Activated CD4-positive, alpha-beta memory T cell treated with anti-CD3 and anti-CD28 coated beads for 36 hours (primary cell): ENCODE measurements at regions not wholly inside any gene's neighbourhood (a gene's known extent, or its start where the extent isn't known, plus 50 kb on each side); places are given as distances from the start of the nearest gene placed in this dataset.

Source experiments
- CTCF ChIA-PET: fragments of 350-600 bp; sonication (Branson Sonifier 250); formaldehyde crosslinking; loops from one replicate; lab custom pipeline; 2021; ENCODE audit warnings: antibody characterized with exemption, inconsistent platforms; lab: Charles Lee
- POLR2A ChIA-PET: fragments of 350-600 bp; sonication (Branson Sonifier 250); formaldehyde crosslinking; loops from one replicate; lab custom pipeline; 2021; ENCODE audit warnings: antibody characterized with exemption; lab: Charles Lee
- DNase-seq: peaks from one replicate; pipeline ENCODE4 v3.0.0-alpha.2; 2020
- H3K27ac Mint-ChIP-seq: one replicate; pipeline ENCODE4 v1.8.0; 2021; ENCODE audit warnings: mixed read lengths
- H3K27me3 Mint-ChIP-seq: one replicate; pipeline ENCODE4 v1.8.0; 2021; ENCODE audit warnings: mixed read lengths
- H3K36me3 Mint-ChIP-seq: one replicate; pipeline ENCODE4 v1.8.0; 2021; ENCODE audit warnings: mixed read lengths
- H3K4me1 Mint-ChIP-seq: one replicate; pipeline ENCODE4 v1.8.0; 2021; ENCODE audit warnings: low read depth, mixed read lengths
- H3K4me3 Mint-ChIP-seq: one replicate; pipeline ENCODE4 v1.8.0; 2021; ENCODE audit warnings: mild to moderate bottlenecking, mixed read lengths
- H3K9me3 Mint-ChIP-seq: one replicate; pipeline ENCODE4 v1.8.0; 2021; ENCODE audit warnings: mixed read lengths
- intact Hi-C: fragments of 100-400 bp; cut with micrococcal nuclease; formaldehyde crosslinking; loops from one replicate; pipeline ENCODE4 v1.15.1; 2023

DNA sequence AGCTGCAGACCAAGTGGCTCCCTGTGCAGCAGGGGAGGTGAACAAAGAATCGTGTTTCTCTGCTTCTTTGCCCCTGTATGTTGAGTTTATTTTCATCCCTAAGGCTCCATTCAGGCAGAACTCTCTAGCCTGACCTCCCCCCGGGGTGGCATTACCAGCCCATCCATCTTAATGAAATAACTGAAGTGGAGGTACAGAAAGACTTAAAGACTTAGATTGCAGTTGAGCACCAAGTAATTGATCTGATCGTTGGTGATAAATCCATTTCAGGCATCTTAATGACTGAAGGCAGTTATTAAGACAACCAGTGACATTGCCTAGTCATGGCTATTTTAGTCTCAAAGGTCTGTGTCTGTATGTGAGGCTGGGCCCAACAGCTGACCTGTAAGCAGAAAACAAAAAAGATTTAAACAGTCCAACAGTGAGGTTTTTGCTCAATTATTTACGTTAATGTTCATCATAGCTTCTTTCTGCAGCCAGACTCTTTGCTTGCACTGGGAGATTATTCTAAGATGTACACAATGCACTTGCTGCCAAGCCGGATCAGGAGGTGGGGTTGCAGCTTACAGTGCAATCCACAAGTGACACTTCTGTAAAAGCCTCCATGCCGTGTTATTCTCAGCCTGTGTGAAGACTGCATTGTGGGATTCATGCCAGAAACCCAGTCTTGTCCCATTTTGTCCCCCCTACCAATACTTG is 363.0 kb upstream of the DUSP10 start:
- Mint-ChIP-seq H3K27me3 (no peaks in the 10 kb centered on the region), H3K36me3 (no peaks in the 10 kb centered on the region), H3K27ac (no peak overlapping the region), H3K9me3 (no peaks in the 10 kb centered on the region), H3K4me1 (no peaks in the 10 kb centered on the region), H3K4me3 (no peak overlapping the region)
- intact Hi-C loops, result no loop called here
- ChIA-PET POLR2A (no interaction called here), CTCF (interaction anchor here (1.5 to 2.7 kb wide), 2 partner anchors 9 to 15 kb away, joined by 3 to 20 read pairs; no protein-coding TSS in a partner anchor)
- no peak for DNase-seq

DNA sequence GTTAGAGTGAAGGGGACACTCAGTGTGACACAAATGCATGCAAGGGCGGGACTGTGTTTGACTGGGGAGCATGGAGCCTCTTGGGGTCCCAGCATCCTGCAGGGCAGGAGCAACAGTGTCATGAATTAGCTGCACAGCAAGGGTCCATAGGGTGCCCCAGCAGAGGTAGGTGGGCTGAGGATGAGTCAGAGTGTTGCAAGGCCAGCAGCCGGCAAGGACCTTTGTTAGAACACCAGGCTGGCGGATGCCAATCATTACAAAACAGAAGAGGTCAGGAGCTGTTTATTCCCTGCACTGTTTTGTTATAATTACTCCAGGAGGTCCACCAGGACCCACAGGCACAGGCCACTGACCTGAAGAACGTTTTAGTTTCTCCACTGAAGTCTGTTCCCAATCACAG is 362.2 kb upstream of the DUSP10 start:
- ChIA-PET CTCF (no interaction called here), POLR2A (no interaction called here)
- Mint-ChIP-seq H3K27ac (no peak overlapping the region), H3K4me3 (no peak overlapping the region), H3K27me3 (no peaks in the 10 kb centered on the region), H3K4me1 (no peaks in the 10 kb centered on the region), H3K9me3 (no peaks in the 10 kb centered on the region), H3K36me3 (no peaks in the 10 kb centered on the region)
- intact Hi-C loops, result no loop called here
- no peak for DNase-seq

GRCh38 chr1:222099746-222100145 is 357.9 kb upstream of the DUSP10 start:
- H3K9me3 Mint-ChIP-seq, result no peaks in the 10 kb centered on the region
- POLR2A ChIA-PET, result interaction anchor here (1.5 kb wide), 1 partner anchor 11 kb away, joined by 4 read pairs; no protein-coding TSS in a partner anchor
- no peaks in the 10 kb centered on the region for H3K36me3 Mint-ChIP-seq
- intact Hi-C loops, result no loop called here
- no peak overlapping the region for H3K4me3 Mint-ChIP-seq
- H3K27ac Mint-ChIP-seq, result no peak overlapping the region
- CTCF ChIA-PET, result interaction anchor here (1.1 to 7.6 kb wide), 2 partner anchors 90 to 354 kb away, joined by 3 to 100 read pairs; no protein-coding TSS in a partner anchor
- H3K4me1 Mint-ChIP-seq, result no peaks in the 10 kb centered on the region
- H3K27me3 Mint-ChIP-seq, result no peaks in the 10 kb centered on the region
- DNase-seq, result no peak

DNA sequence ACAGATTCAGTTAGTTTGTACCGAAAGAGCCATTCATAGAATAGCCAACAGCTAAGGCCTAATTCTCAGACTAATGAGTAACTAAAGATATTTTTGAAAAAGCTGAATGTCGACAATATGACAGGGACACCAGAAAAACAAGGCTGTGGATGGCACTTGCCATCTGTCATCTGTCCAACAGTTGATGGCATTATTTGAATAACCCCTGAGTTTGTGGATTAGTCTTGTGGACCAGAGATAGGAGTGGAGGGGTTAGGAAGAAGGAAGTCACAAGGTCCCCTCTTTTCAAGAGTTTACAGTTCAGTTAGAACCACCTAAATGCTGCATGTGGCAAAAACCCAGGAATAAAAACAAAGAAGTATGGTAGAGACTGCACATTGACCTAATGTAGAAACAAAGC is 356.5 kb upstream of the DUSP10 start:
- Mint-ChIP-seq H3K4me1 (no peaks in the 10 kb centered on the region), H3K27ac (no peak overlapping the region), H3K36me3 (no peaks in the 10 kb centered on the region), H3K4me3 (no peak overlapping the region), H3K27me3 (no peaks in the 10 kb centered on the region), H3K9me3 (no peaks in the 10 kb centered on the region)
- CTCF ChIA-PET, result interaction anchor here (1.1 to 7.6 kb wide), 2 partner anchors 356 to 575 kb away, joined by 3 to 100 read pairs; no protein-coding TSS in a partner anchor
- intact Hi-C loops, result no loop called here
- no peak for DNase-seq
- POLR2A ChIA-PET, result no interaction called here

GRCh38 chr1:222097588-222097987 is 355.7 kb upstream of the DUSP10 start:
- H3K27ac Mint-ChIP-seq, result no peak overlapping the region

GRCh38 chr1:222096883-222097282 is 355.0 kb upstream of the DUSP10 start:
- CTCF ChIA-PET, result interaction anchor here (1.4 to 7.6 kb wide), 5 partner anchors 9 to 357 kb away, joined by 5 to 100 read pairs (median 5); no protein-coding TSS in a partner anchor
- no peaks in the 10 kb centered on the region for H3K27me3 Mint-ChIP-seq

More at GRCh38 chr1:222097588-222097987, 355.7 kb upstream of the DUSP10 start:
- Mint-ChIP-seq H3K9me3 (no peaks in the 10 kb centered on the region), H3K27me3 (no peaks in the 10 kb centered on the region), H3K4me1 (no peaks in the 10 kb centered on the region), H3K4me3 (no peak overlapping the region), H3K36me3 (no peaks in the 10 kb centered on the region)
- intact Hi-C loops, result no loop called here
- DNase-seq, result no peak
- CTCF ChIA-PET, result interaction anchor here (2.1 to 7.6 kb wide), 3 partner anchors 8 to 357 kb away, joined by 5 to 100 read pairs (median 20); no protein-coding TSS in a partner anchor
- POLR2A ChIA-PET, result no interaction called here

GRCh38 chr1:222096476-222096772 is 354.5 kb upstream of the DUSP10 start:
- ChIA-PET POLR2A (no interaction called here), CTCF (interaction anchor here (0.8 to 7.6 kb wide), 11 partner anchors 9 to 368 kb away, joined by 3 to 100 read pairs (median 4); no protein-coding TSS in a partner anchor)
- DNase-seq, result no peak
- no peaks in the 10 kb centered on the region for H3K9me3 Mint-ChIP-seq
- no peaks in the 10 kb centered on the region for H3K27me3 Mint-ChIP-seq
- no peaks in the 10 kb centered on the region for H3K4me1 Mint-ChIP-seq
- intact Hi-C loops, result loop anchor here (1.0 kb wide), 1 partner anchor 359 kb away; no protein-coding TSS in a partner anchor
- no peak overlapping the region for H3K27ac Mint-ChIP-seq
- H3K4me3 Mint-ChIP-seq, result no peak overlapping the region
- H3K36me3 Mint-ChIP-seq, result no peaks in the 10 kb centered on the region

More at GRCh38 chr1:222096883-222097282, 355.0 kb upstream of the DUSP10 start:
- no peak overlapping the region for H3K27ac Mint-ChIP-seq
- no peaks in the 10 kb centered on the region for H3K9me3 Mint-ChIP-seq
- DNase-seq, result no peak
- H3K36me3 Mint-ChIP-seq, result no peaks in the 10 kb centered on the region
- intact Hi-C loops, result loop anchor here (1.0 kb wide), 1 partner anchor 358 kb away; no protein-coding TSS in a partner anchor
- no peak overlapping the region for H3K4me3 Mint-ChIP-seq
- no peaks in the 10 kb centered on the region for H3K4me1 Mint-ChIP-seq
- POLR2A ChIA-PET, result no interaction called here

DNA sequence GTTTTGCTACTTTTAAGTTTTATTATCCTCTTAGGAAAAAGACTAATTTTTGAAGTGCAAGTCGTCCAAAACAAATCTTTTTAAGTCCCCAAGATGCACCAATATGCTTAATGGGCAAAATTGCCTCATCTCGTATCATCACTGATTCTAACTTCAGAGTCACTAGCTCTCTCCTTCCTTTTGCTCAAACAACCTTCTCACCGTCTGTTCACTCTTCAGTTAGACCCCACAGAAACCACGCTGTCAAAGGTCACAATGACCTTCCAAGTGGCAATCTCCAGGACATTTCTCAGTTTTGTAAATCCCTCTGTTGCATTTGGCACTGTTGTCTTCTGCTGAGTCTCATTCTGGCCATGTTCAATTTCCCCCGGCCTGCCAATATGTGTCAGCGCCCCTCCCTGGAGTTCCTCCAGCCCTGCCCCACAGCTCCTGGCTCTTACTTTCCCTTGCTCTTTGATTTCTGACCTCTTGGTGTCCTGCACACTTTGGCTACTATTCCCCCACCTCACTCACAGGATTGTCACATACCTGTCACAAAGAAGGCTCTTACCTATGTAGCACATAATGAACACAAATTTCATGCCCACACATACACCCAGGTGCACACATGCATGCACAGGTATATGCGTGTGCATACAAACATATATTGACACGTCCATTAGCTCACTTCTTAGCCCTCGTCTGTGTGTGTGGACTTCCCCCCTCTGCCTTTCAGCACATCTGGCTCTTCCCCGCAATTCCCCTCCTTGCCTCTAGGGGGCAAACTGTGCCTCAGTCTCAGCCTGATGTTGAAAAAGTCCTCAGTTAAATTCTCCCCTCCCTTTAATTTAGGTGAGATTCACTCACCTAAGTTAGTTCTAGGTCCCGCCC is 354.0 kb upstream of the DUSP10 start:
- peak; percentile 69 for DNase-seq
- Mint-ChIP-seq H3K4me1 (no peaks in the 10 kb centered on the region), H3K4me3 (no peak overlapping the region), H3K9me3 (no peaks in the 10 kb centered on the region), H3K27me3 (no peaks in the 10 kb centered on the region), H3K27ac (no peak overlapping the region), H3K36me3 (no peaks in the 10 kb centered on the region)
- CTCF ChIA-PET, result interaction anchor here (0.8 to 7.6 kb wide), 20 partner anchors 10 to 617 kb away, joined by 3 to 100 read pairs (median 4); no protein-coding TSS in a partner anchor
- POLR2A ChIA-PET, result no interaction called here
- intact Hi-C loops, result loop anchor here (1.0 kb wide), 1 partner anchor 359 kb away; no protein-coding TSS in a partner anchor

- no peaks in the 10 kb centered on the region for H3K9me3 Mint-ChIP-seq
- H3K27me3 Mint-ChIP-seq, result no peaks in the 10 kb centered on the region
- ChIA-PET CTCF (interaction anchor here (7.6 kb wide), 1 partner anchor 361 kb away, joined by 100 read pairs; no protein-coding TSS in a partner anchor), POLR2A (no interaction called here)
- no peak overlapping the region for H3K27ac Mint-ChIP-seq
- intact Hi-C loops, result no loop called here
- no peak overlapping the region for H3K4me3 Mint-ChIP-seq
- no peaks in the 10 kb centered on the region for H3K36me3 Mint-ChIP-seq
- no peak for DNase-seq
- no peaks in the 10 kb centered on the region for H3K4me1 Mint-ChIP-seq
Observed at GRCh38 chr1:222093518-222093917, 351.6 kb upstream of the DUSP10 start.

GRCh38 chr1:222090103-222090502 is 348.2 kb upstream of the DUSP10 start:
- Mint-ChIP-seq H3K4me1 (no peaks in the 10 kb centered on the region), H3K36me3 (no peaks in the 10 kb centered on the region), H3K9me3 (no peaks in the 10 kb centered on the region), H3K27me3 (peaks cover 11% of the 10 kb centered on the region), H3K27ac (no peak overlapping the region), H3K4me3 (no peak overlapping the region)
- ChIA-PET CTCF (interaction anchor here (0.6 to 1.6 kb wide), 4 partner anchors 15 to 365 kb away, joined by 3 to 4 read pairs (median 3); no protein-coding TSS in a partner anchor), POLR2A (no interaction called here)
- no peak for DNase-seq
- intact Hi-C loops, result no loop called here

DNA sequence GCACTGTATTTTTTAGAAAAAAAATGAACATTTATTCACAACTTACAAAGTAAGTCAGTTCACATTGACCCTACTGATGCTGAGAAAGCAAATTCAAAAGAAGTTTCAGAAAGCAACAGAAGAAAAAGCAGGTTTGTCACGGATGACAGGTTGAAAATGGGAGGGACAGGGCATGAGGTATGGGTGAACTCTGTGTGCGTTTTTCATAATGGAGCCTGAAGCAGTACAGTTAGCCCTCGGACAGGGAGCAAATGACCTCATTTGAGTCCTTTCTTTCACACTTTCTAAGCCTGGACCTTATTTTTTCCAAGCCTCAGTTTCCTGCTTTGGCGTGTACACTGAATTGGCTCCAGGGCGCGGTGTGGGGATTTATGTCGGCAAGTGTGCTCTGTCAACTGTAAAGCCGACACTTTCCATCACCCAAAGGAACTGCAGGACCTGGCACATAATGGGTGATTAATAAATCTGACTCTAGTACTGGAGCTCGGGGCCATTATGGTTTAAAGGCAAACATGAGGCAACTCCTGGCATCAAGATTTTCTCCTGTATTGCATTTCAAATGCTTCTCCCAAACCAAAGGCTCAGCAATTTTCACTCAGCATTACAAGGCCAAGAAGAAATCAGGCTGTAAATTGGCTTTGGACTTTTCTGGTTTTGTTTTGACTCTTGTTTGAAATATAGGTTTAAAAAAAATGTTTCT is 345.5 kb upstream of the DUSP10 start:
- Mint-ChIP-seq H3K36me3 (no peaks in the 10 kb centered on the region), H3K4me3 (no peak overlapping the region), H3K27me3 (peaks cover 11% of the 10 kb centered on the region), H3K9me3 (peaks cover 2% of the 10 kb centered on the region), H3K4me1 (no peaks in the 10 kb centered on the region), H3K27ac (no peak overlapping the region)
- intact Hi-C loops, result no loop called here
- no peak for DNase-seq
- POLR2A ChIA-PET, result no interaction called here
- CTCF ChIA-PET, result interaction anchor here (0.7 kb wide), 1 partner anchor 212 kb away, joined by 3 read pairs; no protein-coding TSS in a partner anchor
